ENCODE measurements at regions not wholly inside any gene's neighbourhood (a gene's known extent, or its start where the extent isn't known, plus 50 kb on each side); places are given as distances from the start of the nearest gene placed in this dataset.

- no peak overlapping the region for H3K27ac ChIP-seq (ENCODE audit: control insufficient read depth, insufficient read depth)
- no peaks in the 10 kb centered on the region for H3K36me3 ChIP-seq (ENCODE audit: control insufficient read depth in 2 of 2, insufficient read depth in 2 of 2, low read length in 1 of 2)
- H3K27me3 ChIP-seq (replicated peaks in 1 of 2; ENCODE audit: control insufficient read depth in 2 of 2, insufficient read depth in 2 of 2, low read length in 1 of 2) = no peaks in the 10 kb centered on the region
- no peak overlapping the region for H3K4me2 ChIP-seq (ENCODE audit: control insufficient read depth, insufficient read depth)
- ChIA-PET SMC1A (ENCODE audit: uncharacterized antibody, unreplicated experiment) (no interaction called here), RAD21 (ENCODE audit: unreplicated experiment) (no interaction called here), CTCF (no interaction called here), POLR2A (no interaction called here)
- WGBS (ENCODE audit: insufficient coverage, insufficient replicate concordance, low lambda C conversion rate, missing lambda C conversion rate) = 4% methylated on average over 3 of the region's 3 CpGs
- intact Hi-C loops (cut with micrococcal nuclease; ENCODE audit: unreplicated experiment) (no loop called here), in situ Hi-C loops (cut with MboI) (no loop called here)
- H3K79me2 ChIP-seq (ENCODE audit: control insufficient read depth, insufficient read depth, low read length) = no peaks in the 10 kb centered on the region
- no TSS peak for BruUV-seq (replicated peaks)
- no peaks in the 10 kb centered on the region for H3K4me1 ChIP-seq (ENCODE audit: control insufficient read depth, insufficient read depth, low read length)
- no peak overlapping the region for H3K4me3 ChIP-seq
- no peak for DNase-seq (ENCODE audit: low read depth, low spot score)
- H2AFZ ChIP-seq (ENCODE audit: control insufficient read depth, low read depth, low read length) = no peak overlapping the region
- no peaks in the 10 kb centered on the region for H4K20me1 ChIP-seq (ENCODE audit: control insufficient read depth, insufficient read depth)
- no peak for ATAC-seq
- no peak overlapping the region for H3K9ac ChIP-seq (ENCODE audit: control insufficient read depth, insufficient read depth, low read length)
- no peaks in the 10 kb centered on the region for H3K9me3 ChIP-seq (replicated peaks; ENCODE audit: control insufficient read depth, insufficient read depth, low read length)
- no peak for FAIRE-seq
- TF ChIP-seq ETV6 (conservative IDR thresholded peaks at IDR 0.05 in 1 of 2, IDR thresholded peaks at IDR 0.05 in 1 of 2; ENCODE audit: borderline replicate concordance in 1 of 2, low read depth in 1 of 2) (no peak), RCOR1 (conservative IDR thresholded peaks at IDR 0.05; ENCODE audit: low read depth, low read length) (no peak)
These were observed 251.2 kb downstream of the PAPSS1 start for GRCh38 chr4:107468812-107469211.

GRCh38 chr4:107468156-107468555, 251.9 kb downstream of the PAPSS1 start:
- DNase-seq (ENCODE audit: low read depth, low spot score) = no peak
- intact Hi-C loops (cut with micrococcal nuclease; ENCODE audit: unreplicated experiment) = no loop called here
- Histone ChIP-seq H4K20me1 (ENCODE audit: control insufficient read depth, insufficient read depth) (no peaks in the 10 kb centered on the region), H3K9me3 (replicated peaks; ENCODE audit: control insufficient read depth, insufficient read depth, low read length) (no peaks in the 10 kb centered on the region), H3K79me2 (ENCODE audit: control insufficient read depth, insufficient read depth, low read length) (no peaks in the 10 kb centered on the region), H3K4me2 (ENCODE audit: control insufficient read depth, insufficient read depth) (no peak overlapping the region), H3K27me3 (replicated peaks in 1 of 2; ENCODE audit: control insufficient read depth in 2 of 2, insufficient read depth in 2 of 2, low read length in 1 of 2) (no peaks in the 10 kb centered on the region), H3K27ac (ENCODE audit: control insufficient read depth, insufficient read depth) (no peak overlapping the region), H2AFZ (ENCODE audit: control insufficient read depth, low read depth, low read length) (no peak overlapping the region), H3K4me1 (ENCODE audit: control insufficient read depth, insufficient read depth, low read length) (no peaks in the 10 kb centered on the region), H3K4me3 (no peak overlapping the region), H3K9ac (ENCODE audit: control insufficient read depth, insufficient read depth, low read length) (no peak overlapping the region), H3K36me3 (ENCODE audit: control insufficient read depth in 2 of 2, insufficient read depth in 2 of 2, low read length in 1 of 2) (no peaks in the 10 kb centered on the region)
- POLR2A ChIA-PET = no interaction called here
- no peak for FAIRE-seq
- BruUV-seq (replicated peaks) = no TSS peak
- CTCF ChIA-PET = no interaction called here
- in situ Hi-C loops (cut with MboI) = no loop called here
- RAD21 ChIA-PET (ENCODE audit: unreplicated experiment) = no interaction called here
- SMC1A ChIA-PET (ENCODE audit: uncharacterized antibody, unreplicated experiment) = interaction anchor here (1.6 kb wide), 1 partner anchor 20 kb away, joined by 3 read pairs; no protein-coding TSS in a partner anchor
- 0% methylated on average over 1 of the region's 1 CpG for WGBS (ENCODE audit: insufficient coverage, insufficient replicate concordance, low lambda C conversion rate, missing lambda C conversion rate)
- no peak for ATAC-seq
- TF ChIP-seq PBX3 (IDR thresholded peaks at IDR 0.05; ENCODE audit: insufficient replicate concordance, low read depth, low read length) (no peak), MYC (IDR thresholded peaks at IDR 0.05; ENCODE audit: insufficient read depth, insufficient read length, insufficient replicate concordance, low read length, severe bottlenecking) (no peak), STAT3 (IDR thresholded peaks at IDR 0.05; ENCODE audit: low read depth, low read length) (no peak), GABPA (IDR thresholded peaks at IDR 0.05; ENCODE audit: low read depth) (no peak), LARP7 (IDR thresholded peaks at IDR 0.05) (no peak), ZSCAN29 (IDR thresholded peaks at IDR 0.05) (no peak), REST (IDR thresholded peaks at IDR 0.05; ENCODE audit: low read depth, low read length) (no peak), BACH1 (IDR thresholded peaks at IDR 0.05; ENCODE audit: borderline replicate concordance) (no peak), SUPT20H (IDR thresholded peaks at IDR 0.05; ENCODE audit: borderline replicate concordance, control insufficient read depth, low read depth, low read length) (no peak), RCOR1 (conservative IDR thresholded peaks at IDR 0.05; ENCODE audit: low read depth, low read length) (no peak), JUND (IDR thresholded peaks at IDR 0.05; ENCODE audit: low read depth, low read length) (no peak), TARDBP (IDR thresholded peaks at IDR 0.05; ENCODE audit: borderline replicate concordance) (no peak), TBL1XR1 (IDR thresholded peaks at IDR 0.05; ENCODE audit: low read depth, low read length) (no peak), NR2C1 (IDR thresholded peaks at IDR 0.05) (no peak)
